K562 (cell line): ENCODE measurements at regions not wholly inside any gene's neighbourhood (a gene's known extent, or its start where the extent isn't known, plus 50 kb on each side); places are given as distances from the start of the nearest gene placed in this dataset.
"Not testable (repeated sequence)": the region's sequence is repeated elsewhere in the genome, so short reads cannot be mapped to it uniquely, and the experiment has no call there.

ENCODE experiments used
- ATAC-seq: fragments of 200-7000 bp; cut with Tn5 transposase; 3 replicates; pipeline ENCODE4 v1.9.1; 2020; ENCODE audit warnings: moderate library complexity
- BruUV-seq: library from RNA; stranded (reverse); fragments of 400-500 nt; replicated peaks from 2 replicates; lab custom pipeline; 2021; lab: Mats Ljungman, UMichigan
- CTCF ChIA-PET: fragments of 300-600 bp; formaldehyde crosslinking; extraction: SDS; loops from one replicate; lab custom pipeline; 2021; ENCODE audit warnings: low intra/inter-chr PET ratio; lab: Yijun Ruan, JAX
- POLR2A ChIA-PET: fragments of 300-600, 350-650 bp; sonication (Branson Sonifier 250); formaldehyde crosslinking; extraction: SDS; loops from one replicate; lab custom pipeline; 2021; ENCODE audit warnings: antibody characterized with exemption, inconsistent platforms; lab: Yijun Ruan, JAX
- DNase-seq, 4 experiments: peaks; one replicate each; pipeline versions ENCODE4 v3.0.0 to v3.0.0-alpha.2; 2011 to 2018; ENCODE audit warnings: low spot score in 3 of 4, mixed read lengths in 3 of 4; ENCODE audit errors: extremely low read depth in 1 of 4
- FAIRE-seq: peaks from 2 replicates; lab custom pipeline; 2011; peaks lifted over from hg19 to GRCh38; lab: Jason Lieb, UNC
- H2AFZ ChIP-seq: 2 replicates; pipeline ENCODE4 v1.6.0; 2011; ENCODE audit warnings: low read depth, low read length, control low read depth, inconsistent platforms
- H3K27ac ChIP-seq: fragments of 200-600 bp; 3 replicates; pipeline ENCODE4 v1.8.0; 2011; ENCODE audit warnings: low read depth, mild to moderate bottlenecking, control low read depth, inconsistent platforms, low read length, moderate library complexity, mixed read lengths; ENCODE audit errors: extremely low read depth
- H3K27me3 ChIP-seq, 2 experiments: fragments of 300-600 bp in 1 of 2; 2 replicates in 1 of 2; 3 replicates in 1 of 2; pipeline versions ENCODE4 v1.6.0 to v1.8.0; 2011; ENCODE audit warnings: inconsistent platforms in 2 of 2, low read length in 2 of 2, mild to moderate bottlenecking in 1 of 2, mixed read lengths in 1 of 2, moderate library complexity in 1 of 2; ENCODE audit not compliant: control insufficient read depth in 2 of 2, insufficient read depth in 2 of 2
- H3K36me3 ChIP-seq: fragments of 300-600 bp; 3 replicates; pipeline ENCODE4 v1.8.0; 2011; ENCODE audit warnings: mild to moderate bottlenecking, low read length, inconsistent platforms; ENCODE audit not compliant: control insufficient read depth, insufficient read depth
- H3K4me1 ChIP-seq, 2 experiments: fragments of 200-600 bp in 1 of 2; replicated peaks in 1 of 2; 2 replicates in 1 of 2; 3 replicates in 1 of 2; pipeline versions ENCODE4 v1.5.1 to v1.8.0; 2011; ENCODE audit warnings: inconsistent platforms in 2 of 2, low read length in 2 of 2, mild to moderate bottlenecking in 1 of 2, mixed read lengths in 1 of 2, moderate library complexity in 1 of 2; ENCODE audit not compliant: control insufficient read depth in 2 of 2, insufficient read depth in 2 of 2
- H3K4me2 ChIP-seq: 2 replicates; pipeline ENCODE4 v1.6.1; 2011; ENCODE audit warnings: low read length, control low read depth, inconsistent platforms, mixed read lengths; ENCODE audit not compliant: insufficient read depth
- H3K4me3 ChIP-seq: fragments of 200-600 bp; sonication (generic), shearing (Covaris generic); 2 replicates; pipeline ENCODE4 v1.5.1; 2016; ENCODE audit warnings: control low read depth, inconsistent platforms
- H3K79me2 ChIP-seq: fragments of 200-600 bp; 3 replicates; pipeline ENCODE4 v1.8.0; 2011; ENCODE audit warnings: low read length, inconsistent platforms; ENCODE audit not compliant: control insufficient read depth, insufficient read depth
- H3K9ac ChIP-seq, 2 experiments: 2 replicates each; pipeline versions ENCODE4 v1.6.0 to v1.6.1; 2011; ENCODE audit warnings: low read depth in 2 of 2, low read length in 2 of 2, control low read depth in 1 of 2, inconsistent platforms in 1 of 2, mild to moderate bottlenecking in 1 of 2, mixed read lengths in 1 of 2; ENCODE audit not compliant: insufficient read depth in 1 of 2
- H3K9me1 ChIP-seq: one replicate; pipeline ENCODE4 v1.6.0; 2011; ENCODE audit warnings: inconsistent platforms, mild to moderate bottlenecking, low read length, moderate library complexity; ENCODE audit not compliant: control insufficient read depth, insufficient read depth
- H3K9me3 ChIP-seq: replicated peaks from 2 replicates; pipeline ENCODE4 v1.5.1; 2011; ENCODE audit warnings: low read depth, low read length, inconsistent platforms; ENCODE audit not compliant: control insufficient read depth, insufficient read depth
- H4K20me1 ChIP-seq: replicated peaks from 2 replicates; pipeline ENCODE4 v1.6.1; 2011; ENCODE audit warnings: low read length, inconsistent platforms, mixed read lengths; ENCODE audit not compliant: control insufficient read depth, insufficient read depth
- ETV6 ChIP-seq, 3 experiments: fragments of 150-350 bp in 1 of 3; sonication (generic) in 1 of 3; formaldehyde crosslinking in 1 of 3; IDR thresholded peaks; 2 replicates each; pipeline versions ENCODE4 v1.6.1 to v1.8.0; 2014 to 2022; ENCODE audit warnings: borderline replicate concordance in 2 of 3, low read depth in 2 of 3, antibody characterized with exemption in 1 of 3, low read length in 1 of 3, mild to moderate bottlenecking in 1 of 3, missing genetic modification reagents in 1 of 3
- MED1 ChIP-seq: sonication (generic); formaldehyde crosslinking; IDR thresholded peaks from 2 replicates; pipeline ENCODE4 v1.8.1; 2023; ENCODE audit warnings: missing genetic modification reagents, borderline replicate concordance
- POLR3G ChIP-seq: IDR thresholded peaks from 2 replicates; pipeline ENCODE4 v1.6.1; 2011; ENCODE audit not compliant: insufficient read length, insufficient replicate concordance; ENCODE audit errors: extremely low read depth
- RBFOX2 ChIP-seq: fragments of 200-400 bp; formaldehyde crosslinking; IDR thresholded peaks from 2 replicates; pipeline ENCODE4 v1.6.1; 2017; ENCODE audit warnings: low read depth, mild to moderate bottlenecking, low read length, moderate library complexity
- ZNF146 ChIP-seq: IDR thresholded peaks from one replicate; pipeline ENCODE4 v1.6.1; 2018; ENCODE audit warnings: missing compliant biosample characterization; ENCODE audit not compliant: unreplicated experiment
- WGBS: fragments of 100-300 bp; shearing (Covaris generic); methylation state at CpG from one replicate; pipeline ENCODE4 v1.1.6; 2016; ENCODE audit warnings: low coverage, mixed read lengths; ENCODE audit not compliant: insufficient coverage; ENCODE audit errors: missing lambda C conversion rate; 5-methylcytosine and 5-hydroxymethylcytosine counted together
- in situ Hi-C: fragments of 300-500 bp; cut with MboI; formaldehyde crosslinking; loops from 4 replicates; pipeline ENCODE4 v1.15.0; 2018; ENCODE audit warnings: inconsistent platforms, mixed read lengths
- intact Hi-C: fragments of 100-400 bp; cut with micrococcal nuclease; formaldehyde crosslinking; loops from 2 replicates; pipeline ENCODE4 v1.14.2; 2022

DNA sequence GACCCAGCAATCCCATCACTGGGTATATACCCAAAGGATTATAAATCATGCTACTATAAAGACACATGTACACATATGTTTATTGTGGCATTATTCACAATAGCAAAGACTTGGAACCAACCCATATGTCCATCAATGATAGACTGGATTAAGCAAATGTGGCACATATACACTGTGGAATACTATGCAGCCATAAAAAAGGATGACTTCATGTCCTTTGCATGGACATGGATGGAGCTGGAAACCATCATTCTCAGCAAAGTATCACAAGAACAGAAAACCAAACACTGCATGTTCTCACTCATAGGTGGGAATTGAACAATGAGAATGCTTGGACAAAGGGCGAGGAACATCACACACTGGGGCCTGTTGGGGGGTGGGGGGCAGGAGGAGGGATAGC, 79.6 kb upstream of the PTH start:
- FAIRE-seq: not testable (repeated sequence)
- 67% methylated on average over 1 of the region's 1 CpG for WGBS

DNA sequence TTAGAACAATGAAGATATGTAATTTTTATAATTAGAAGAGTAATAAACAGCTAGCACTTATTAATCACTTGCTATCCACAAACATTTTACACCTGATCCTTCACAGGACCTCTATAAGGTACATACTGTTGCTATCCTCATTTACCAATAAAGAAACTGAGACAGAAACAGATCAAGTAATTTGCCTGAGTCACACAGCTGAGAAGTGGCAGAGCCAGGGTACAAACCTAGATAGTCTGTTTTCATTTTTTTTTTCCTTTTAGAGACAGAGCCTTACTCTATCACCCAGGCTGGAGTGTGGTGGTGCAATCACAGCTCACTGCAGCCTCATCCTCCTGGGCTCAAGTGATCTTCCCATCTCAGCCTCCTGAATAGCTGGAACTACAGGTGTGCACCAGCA, 71.8 kb upstream of the PTH start:
- Histone ChIP-seq H4K20me1 (no peaks in the 10 kb centered on the region), H3K9me1 (no peaks in the 10 kb centered on the region), H2AFZ (no peak overlapping the region), H3K4me2 (no peak overlapping the region), H3K79me2 (no peaks in the 10 kb centered on the region), H3K9me3 (no peaks in the 10 kb centered on the region), H3K4me1 (no peaks in the 10 kb centered on the region; a peak in 1 of 5 replicates), H3K9ac (no peak overlapping the region), H3K27ac (no peak overlapping the region)
- ChIA-PET POLR2A (no interaction called here), CTCF (no interaction called here)
- TF ChIP-seq ETV6 (IDR thresholded peaks at IDR 0.05; ENCODE audit: borderline replicate concordance in 1 of 2, low read depth in 2 of 2, low read length in 1 of 2) (no peak), ETV6 (CRISPR knock-in tag; IDR thresholded peaks at IDR 0.05; ENCODE audit: borderline replicate concordance) (no peak), POLR3G (no peak), MED1 (CRISPR knock-in tag) (no peak), RBFOX2 (no peak)
- TF ChIP-seq, all 486 proteins: peak for 0
- no peaks in the 10 kb centered on the region for H3K27me3 ChIP-seq
- no peak overlapping the region for H3K4me3 ChIP-seq
- no peaks in the 10 kb centered on the region for H3K36me3 ChIP-seq
- no TSS peak for BruUV-seq
- intact Hi-C loops: no loop called here
- ATAC-seq (no peak), DNase-seq (no peak), FAIRE-seq (no peak)
- in situ Hi-C loops: no loop called here

More for the DNA sequence above, 79.6 kb upstream of the PTH start:
- H3K27ac ChIP-seq, intact Hi-C loops, H3K4me2 ChIP-seq, H3K9ac ChIP-seq, CTCF ChIA-PET, ATAC-seq, H3K27me3 ChIP-seq, H2AFZ ChIP-seq, POLR2A ChIA-PET, DNase-seq, H3K9me1 ChIP-seq, in situ Hi-C loops, H3K79me2 ChIP-seq, H4K20me1 ChIP-seq, BruUV-seq, H3K4me3 ChIP-seq, H3K4me1 ChIP-seq, H3K9me3 ChIP-seq, H3K36me3 ChIP-seq: not testable (repeated sequence)
- peak; percentile 93 for TF ChIP-seq ZNF146 (CRISPR knock-in tag)
